ENCODE measurements at regions not wholly inside any gene's neighbourhood (a gene's known extent, or its start where the extent isn't known, plus 50 kb on each side); places are given as distances from the start of the nearest gene placed in this dataset.

DNA sequence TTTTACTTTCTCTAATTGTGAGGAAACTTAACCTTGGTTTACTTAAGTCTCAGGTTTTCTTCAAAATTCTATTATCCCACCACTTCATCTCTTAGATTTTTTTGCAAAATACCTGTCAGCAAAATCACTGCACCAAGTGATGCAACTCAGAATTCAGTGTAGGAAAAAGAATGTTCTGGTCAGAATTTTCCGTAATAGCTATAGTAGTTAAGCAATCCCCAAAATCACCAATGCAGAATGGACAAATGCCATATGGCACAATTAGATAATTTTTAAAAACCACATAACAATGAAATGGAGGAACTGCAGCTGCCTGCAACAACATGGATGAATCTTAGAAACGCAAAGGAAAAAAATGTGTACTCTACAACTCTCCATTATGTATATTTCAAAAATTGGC, 373.1 kb downstream of the NAF1 start:
- TF ChIP-seq, protein P1, sequence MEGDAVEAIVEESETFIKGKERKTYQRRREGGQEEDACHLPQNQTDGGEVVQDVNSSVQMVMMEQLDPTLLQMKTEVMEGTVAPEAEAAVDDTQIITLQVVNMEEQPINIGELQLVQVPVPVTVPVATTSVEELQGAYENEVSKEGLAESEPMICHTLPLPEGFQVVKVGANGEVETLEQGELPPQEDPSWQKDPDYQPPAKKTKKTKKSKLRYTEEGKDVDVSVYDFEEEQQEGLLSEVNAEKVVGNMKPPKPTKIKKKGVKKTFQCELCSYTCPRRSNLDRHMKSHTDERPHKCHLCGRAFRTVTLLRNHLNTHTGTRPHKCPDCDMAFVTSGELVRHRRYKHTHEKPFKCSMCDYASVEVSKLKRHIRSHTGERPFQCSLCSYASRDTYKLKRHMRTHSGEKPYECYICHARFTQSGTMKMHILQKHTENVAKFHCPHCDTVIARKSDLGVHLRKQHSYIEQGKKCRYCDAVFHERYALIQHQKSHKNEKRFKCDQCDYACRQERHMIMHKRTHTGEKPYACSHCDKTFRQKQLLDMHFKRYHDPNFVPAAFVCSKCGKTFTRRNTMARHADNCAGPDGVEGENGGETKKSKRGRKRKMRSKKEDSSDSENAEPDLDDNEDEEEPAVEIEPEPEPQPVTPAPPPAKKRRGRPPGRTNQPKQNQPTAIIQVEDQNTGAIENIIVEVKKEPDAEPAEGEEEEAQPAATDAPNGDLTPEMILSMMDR (conservative IDR thresholded peaks at IDR 0.05; ENCODE audit: low read length): no peak
- no peak for TF ChIP-seq EZH2phosphoT487 (IDR thresholded peaks at IDR 0.05; ENCODE audit: borderline replicate concordance, low read depth, low read length)
